ENCODE measurements at regions not wholly inside any gene's neighbourhood (a gene's known extent, or its start where the extent isn't known, plus 50 kb on each side); places are given as distances from the start of the nearest gene placed in this dataset.

DNA sequence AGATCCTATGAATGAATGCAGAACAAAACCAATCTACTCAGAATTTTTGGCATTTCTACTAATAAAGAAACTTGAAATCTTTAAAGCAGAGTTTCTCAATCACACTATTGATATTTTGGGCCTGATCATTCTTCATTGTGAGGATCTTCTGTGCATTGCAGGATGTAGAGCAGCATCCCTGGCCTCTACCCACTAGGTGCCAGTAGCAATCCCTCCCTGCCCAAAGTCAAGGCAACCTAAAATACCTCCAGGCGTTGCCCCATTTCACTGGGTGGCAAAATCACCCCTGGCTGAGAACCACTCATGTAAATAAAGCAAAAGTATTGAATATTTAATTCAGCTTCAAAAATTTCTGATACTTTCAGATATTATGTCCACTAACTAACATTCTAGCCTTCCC, 213.0 kb downstream of the SP3 start:
- TF ChIP-seq FOXA1 (IDR thresholded peaks at IDR 0.05): no peak
- no peak for TF ChIP-seq LEF1 (IDR thresholded peaks at IDR 0.05; ENCODE audit: borderline replicate concordance)
- no peak for TF ChIP-seq L3MBTL2 (conservative IDR thresholded peaks at IDR 0.05)
- TF ChIP-seq SUZ12 (IDR thresholded peaks at IDR 0.05): no peak
- TF ChIP-seq BHLHE40 (IDR thresholded peaks at IDR 0.05; ENCODE audit: borderline replicate concordance): no peak
- TF ChIP-seq ARNT (IDR thresholded peaks at IDR 0.05): no peak
- TF ChIP-seq TARDBP (IDR thresholded peaks at IDR 0.05): no peak
- no peak for DNase-seq (ENCODE audit: extremely low spot score)
- ChIA-PET CTCF (no interaction called here), POLR2A (no interaction called here)

DNA sequence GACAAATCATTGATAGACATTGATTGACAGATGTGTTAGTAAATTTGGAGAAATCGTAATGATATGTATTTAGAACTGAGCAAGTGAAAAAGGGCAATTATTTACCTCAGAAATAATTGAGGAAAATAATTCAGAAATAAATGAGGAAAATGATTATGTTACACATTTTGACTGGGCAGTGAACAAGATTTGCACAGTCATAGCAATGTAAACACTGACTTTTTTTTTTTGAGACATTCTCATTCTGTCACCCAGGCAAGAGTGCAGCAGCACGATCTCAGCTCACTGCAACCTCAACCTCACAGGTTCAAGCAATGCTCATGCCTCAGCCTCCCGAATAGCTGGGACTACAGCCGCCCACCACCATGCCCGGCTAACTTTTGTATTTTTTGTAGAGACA, 211.7 kb downstream of the SP3 start:
- no peak for DNase-seq (ENCODE audit: extremely low spot score)
- POLR2A ChIA-PET: interaction anchor here (0.7 kb wide), 1 partner anchor 208 kb away, joined by 3 read pairs; no protein-coding TSS in a partner anchor
- CTCF ChIA-PET: no interaction called here
- TF ChIP-seq, protein P1, sequence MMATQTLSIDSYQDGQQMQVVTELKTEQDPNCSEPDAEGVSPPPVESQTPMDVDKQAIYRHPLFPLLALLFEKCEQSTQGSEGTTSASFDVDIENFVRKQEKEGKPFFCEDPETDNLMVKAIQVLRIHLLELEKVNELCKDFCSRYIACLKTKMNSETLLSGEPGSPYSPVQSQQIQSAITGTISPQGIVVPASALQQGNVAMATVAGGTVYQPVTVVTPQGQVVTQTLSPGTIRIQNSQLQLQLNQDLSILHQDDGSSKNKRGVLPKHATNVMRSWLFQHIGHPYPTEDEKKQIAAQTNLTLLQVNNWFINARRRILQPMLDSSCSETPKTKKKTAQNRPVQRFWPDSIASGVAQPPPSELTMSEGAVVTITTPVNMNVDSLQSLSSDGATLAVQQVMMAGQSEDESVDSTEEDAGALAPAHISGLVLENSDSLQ (IDR thresholded peaks at IDR 0.05): peak; percentile 47; the same call in 1 of the 2 replicates
- TF ChIP-seq L3MBTL2 (conservative IDR thresholded peaks at IDR 0.05) (no peak), FOXK2 (IDR thresholded peaks at IDR 0.05) (no peak)

DNA sequence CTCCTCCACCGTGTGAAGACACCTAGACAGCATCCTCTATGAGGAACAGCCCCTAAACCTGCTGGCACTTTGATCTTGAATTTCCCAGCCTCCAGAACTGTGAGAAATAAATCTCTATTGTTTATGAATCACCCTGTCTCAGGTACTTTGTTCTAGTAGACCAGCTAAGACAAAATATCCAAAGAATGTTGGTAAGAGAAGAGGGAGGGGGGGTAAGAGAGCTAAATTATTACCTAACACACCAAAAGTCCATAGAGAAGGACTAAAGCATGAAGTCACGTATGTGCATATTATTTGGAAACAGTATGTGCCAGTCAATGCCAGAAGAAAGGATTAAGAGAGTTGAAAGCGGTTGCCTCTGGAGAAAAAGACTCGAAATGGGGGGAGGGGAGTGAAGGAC, 211.0 kb downstream of the SP3 start:
- DNase-seq (ENCODE audit: extremely low spot score): no peak
- CTCF ChIA-PET: no interaction called here
- TF ChIP-seq ARNT (IDR thresholded peaks at IDR 0.05): no peak
- TF ChIP-seq, protein P1 (IDR thresholded peaks at IDR 0.05): no peak
- no peak for TF ChIP-seq FOXK2 (IDR thresholded peaks at IDR 0.05)
- no peak for TF ChIP-seq ZNF384 (IDR thresholded peaks at IDR 0.05)
- no peak for TF ChIP-seq FOXM1 (IDR thresholded peaks at IDR 0.05; ENCODE audit: borderline replicate concordance)
- TF ChIP-seq SP1 (IDR thresholded peaks at IDR 0.05): no peak
- TF ChIP-seq HDGF (IDR thresholded peaks at IDR 0.05; ENCODE audit: borderline replicate concordance): no peak
- no peak for TF ChIP-seq TARDBP (IDR thresholded peaks at IDR 0.05)
- no peak for TF ChIP-seq SUZ12 (IDR thresholded peaks at IDR 0.05)
- TF ChIP-seq ELF4 (IDR thresholded peaks at IDR 0.05): no peak
- TF ChIP-seq CTBP1 (IDR thresholded peaks at IDR 0.05; ENCODE audit: borderline replicate concordance): no peak
- no peak for TF ChIP-seq FOXA1 (IDR thresholded peaks at IDR 0.05)
- no peak for TF ChIP-seq BHLHE40 (IDR thresholded peaks at IDR 0.05; ENCODE audit: borderline replicate concordance)
- TF ChIP-seq NFRKB (IDR thresholded peaks at IDR 0.05): no peak
- no peak for TF ChIP-seq L3MBTL2 (conservative IDR thresholded peaks at IDR 0.05)
- no peak for TF ChIP-seq LEF1 (IDR thresholded peaks at IDR 0.05; ENCODE audit: borderline replicate concordance)
- POLR2A ChIA-PET: no interaction called here

DNA sequence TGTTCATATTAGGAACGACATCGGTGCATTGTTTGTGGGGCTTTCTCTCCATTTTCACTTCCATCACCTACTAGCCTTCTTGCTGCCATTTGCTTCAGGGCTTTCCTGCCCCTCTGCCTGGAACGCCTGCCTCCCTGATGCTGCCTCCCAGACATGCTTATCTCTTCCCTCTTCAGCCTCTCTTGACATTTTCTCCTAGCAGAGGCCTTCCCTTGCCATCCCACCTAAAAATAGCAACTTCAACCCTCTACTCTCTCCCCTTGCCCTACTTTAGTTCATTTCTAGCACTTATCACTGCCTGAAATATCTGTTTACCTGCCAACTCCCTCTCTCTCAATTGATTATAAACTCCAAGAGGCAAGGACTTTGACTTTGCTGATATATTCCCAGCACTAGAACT, 210.3 kb downstream of the SP3 start:
- ChIA-PET CTCF (no interaction called here), POLR2A (no interaction called here)
- TF ChIP-seq, protein P1 (IDR thresholded peaks at IDR 0.05): no peak
- no peak for TF ChIP-seq NFRKB (IDR thresholded peaks at IDR 0.05)
- TF ChIP-seq ARNT (IDR thresholded peaks at IDR 0.05): no peak
- no peak for TF ChIP-seq HDGF (IDR thresholded peaks at IDR 0.05; ENCODE audit: borderline replicate concordance)
- TF ChIP-seq CTBP1 (IDR thresholded peaks at IDR 0.05; ENCODE audit: borderline replicate concordance): no peak
- no peak for TF ChIP-seq SP1 (IDR thresholded peaks at IDR 0.05)
- TF ChIP-seq LEF1 (IDR thresholded peaks at IDR 0.05; ENCODE audit: borderline replicate concordance): no peak
- no peak for TF ChIP-seq BHLHE40 (IDR thresholded peaks at IDR 0.05; ENCODE audit: borderline replicate concordance)
- TF ChIP-seq FOXK2 (IDR thresholded peaks at IDR 0.05): no peak
- no peak for TF ChIP-seq TARDBP (IDR thresholded peaks at IDR 0.05)
- no peak for TF ChIP-seq FOXM1 (IDR thresholded peaks at IDR 0.05; ENCODE audit: borderline replicate concordance)
- DNase-seq (ENCODE audit: extremely low spot score): no peak

DNA sequence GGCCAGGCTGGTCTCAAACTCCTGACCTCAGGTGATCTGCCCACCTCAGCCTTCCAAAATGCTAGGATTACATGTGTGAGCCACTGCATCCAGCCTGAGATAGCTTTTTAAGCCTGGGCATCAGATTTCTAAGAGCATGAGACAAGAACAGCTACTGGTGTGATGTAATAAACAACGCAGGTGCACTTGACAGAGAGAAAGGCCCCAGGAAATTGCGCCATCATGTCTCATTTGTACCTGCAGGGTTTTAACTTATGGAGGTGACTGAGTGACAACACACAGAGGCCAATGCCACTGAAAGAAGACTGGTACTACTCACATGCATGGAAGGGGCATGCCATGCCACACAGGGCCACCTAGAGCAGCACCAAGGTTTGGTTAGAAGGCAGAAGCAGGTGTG, 209.4 kb downstream of the SP3 start:
- ChIA-PET CTCF (no interaction called here), POLR2A (no interaction called here)
- no peak for TF ChIP-seq FOXA1 (IDR thresholded peaks at IDR 0.05)
- no peak for TF ChIP-seq NFRKB (IDR thresholded peaks at IDR 0.05)
- no peak for TF ChIP-seq CTBP1 (IDR thresholded peaks at IDR 0.05; ENCODE audit: borderline replicate concordance)
- TF ChIP-seq TARDBP (IDR thresholded peaks at IDR 0.05): no peak
- TF ChIP-seq ZNF384 (IDR thresholded peaks at IDR 0.05): no peak
- TF ChIP-seq SP1 (IDR thresholded peaks at IDR 0.05): no peak
- no peak for TF ChIP-seq ELF4 (IDR thresholded peaks at IDR 0.05)
- TF ChIP-seq BHLHE40 (IDR thresholded peaks at IDR 0.05; ENCODE audit: borderline replicate concordance): no peak
- DNase-seq (ENCODE audit: extremely low spot score): no peak

DNA sequence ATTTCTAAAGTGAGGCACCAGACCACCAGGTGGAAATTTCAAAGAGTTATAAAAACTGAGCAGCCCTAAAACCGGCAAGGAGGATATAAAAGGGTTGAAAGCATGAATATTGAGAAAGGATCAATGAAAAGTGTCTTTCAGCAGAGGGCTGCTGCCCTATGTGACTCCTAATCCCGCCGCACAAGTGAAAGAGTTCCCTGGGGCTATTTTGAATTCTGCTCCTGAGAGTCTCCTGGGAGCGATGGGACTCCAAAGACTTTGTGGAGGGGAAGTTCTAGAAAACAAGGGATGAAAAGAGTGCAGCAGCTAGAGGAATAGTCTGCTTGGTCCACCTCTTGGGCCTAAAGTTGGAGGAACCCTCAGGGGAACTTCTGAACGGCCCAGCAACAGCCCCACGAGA, 205.2 kb downstream of the SP3 start:
- TF ChIP-seq LEF1 (IDR thresholded peaks at IDR 0.05; ENCODE audit: borderline replicate concordance) (no peak), BHLHE40 (IDR thresholded peaks at IDR 0.05; ENCODE audit: borderline replicate concordance) (no peak), FOXK2 (IDR thresholded peaks at IDR 0.05) (no peak), FOXM1 (IDR thresholded peaks at IDR 0.05; ENCODE audit: borderline replicate concordance) (no peak), L3MBTL2 (conservative IDR thresholded peaks at IDR 0.05) (no peak), ARNT (IDR thresholded peaks at IDR 0.05) (no peak), SP1 (IDR thresholded peaks at IDR 0.05) (no peak), SUZ12 (IDR thresholded peaks at IDR 0.05) (no peak), NFRKB (IDR thresholded peaks at IDR 0.05) (no peak), ZNF384 (IDR thresholded peaks at IDR 0.05) (no peak), HDGF (IDR thresholded peaks at IDR 0.05; ENCODE audit: borderline replicate concordance) (no peak), TARDBP (IDR thresholded peaks at IDR 0.05) (no peak), CTBP1 (IDR thresholded peaks at IDR 0.05; ENCODE audit: borderline replicate concordance) (no peak), ELF4 (IDR thresholded peaks at IDR 0.05) (no peak)
- TF ChIP-seq, protein P1 (IDR thresholded peaks at IDR 0.05): no peak
- ChIA-PET CTCF (no interaction called here), POLR2A (no interaction called here)
- DNase-seq (ENCODE audit: extremely low spot score): no peak
